ENCODE measurements at regions not wholly inside any gene's neighbourhood (a gene's known extent, or its start where the extent isn't known, plus 50 kb on each side); places are given as distances from the start of the nearest gene placed in this dataset.
A peak's percentile ranks its signal among the peaks of the same experiment; 100 is the strongest.

DNA sequence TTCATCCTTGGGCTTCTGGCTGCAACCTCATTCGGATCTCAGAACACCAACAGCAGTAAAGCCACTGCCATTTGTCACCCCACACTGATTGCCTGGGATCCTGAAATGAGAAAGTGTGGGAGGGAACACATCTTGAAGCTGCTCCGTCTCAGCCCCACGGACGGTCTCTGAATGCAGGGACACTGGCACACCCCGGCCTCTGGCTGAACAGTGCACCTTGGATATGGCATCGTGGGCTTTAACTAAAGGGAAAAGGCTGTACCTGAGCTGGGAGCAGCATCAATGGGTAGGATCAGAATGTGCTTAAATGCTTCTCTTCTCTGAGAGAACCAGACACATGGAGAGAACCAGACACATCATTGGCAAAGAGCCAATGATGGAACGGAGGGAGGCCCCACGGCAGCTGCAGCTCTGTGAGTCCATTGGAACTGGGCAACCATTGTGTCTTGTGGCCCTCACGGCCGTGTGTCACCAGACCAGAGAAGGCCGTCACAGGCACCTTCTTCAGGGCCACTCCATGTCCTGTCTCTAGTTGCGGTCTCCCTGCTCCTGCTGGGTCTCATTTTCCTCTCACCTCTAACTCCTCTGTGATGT is 193.4 kb upstream of the MYT1L start:
- no peaks in the 10 kb centered on the region for H3K36me3 ChIP-seq
- no peaks in the 10 kb centered on the region for H3K27me3 ChIP-seq
- no peak overlapping the region for H3K4me3 ChIP-seq
- H3K4me1 ChIP-seq = no peaks in the 10 kb centered on the region
- WGBS = 67% methylated on average over 12 of the region's 12 CpGs
- no peak overlapping the region for H3K27ac ChIP-seq
- TF ChIP-seq POLR2AphosphoS5 (IDR thresholded peaks at IDR 0.05) (no peak), POLR2A (IDR thresholded peaks at IDR 0.05) (no peak), EP300 (IDR thresholded peaks at IDR 0.05) (no peak)
- TF ChIP-seq, protein P1, sequence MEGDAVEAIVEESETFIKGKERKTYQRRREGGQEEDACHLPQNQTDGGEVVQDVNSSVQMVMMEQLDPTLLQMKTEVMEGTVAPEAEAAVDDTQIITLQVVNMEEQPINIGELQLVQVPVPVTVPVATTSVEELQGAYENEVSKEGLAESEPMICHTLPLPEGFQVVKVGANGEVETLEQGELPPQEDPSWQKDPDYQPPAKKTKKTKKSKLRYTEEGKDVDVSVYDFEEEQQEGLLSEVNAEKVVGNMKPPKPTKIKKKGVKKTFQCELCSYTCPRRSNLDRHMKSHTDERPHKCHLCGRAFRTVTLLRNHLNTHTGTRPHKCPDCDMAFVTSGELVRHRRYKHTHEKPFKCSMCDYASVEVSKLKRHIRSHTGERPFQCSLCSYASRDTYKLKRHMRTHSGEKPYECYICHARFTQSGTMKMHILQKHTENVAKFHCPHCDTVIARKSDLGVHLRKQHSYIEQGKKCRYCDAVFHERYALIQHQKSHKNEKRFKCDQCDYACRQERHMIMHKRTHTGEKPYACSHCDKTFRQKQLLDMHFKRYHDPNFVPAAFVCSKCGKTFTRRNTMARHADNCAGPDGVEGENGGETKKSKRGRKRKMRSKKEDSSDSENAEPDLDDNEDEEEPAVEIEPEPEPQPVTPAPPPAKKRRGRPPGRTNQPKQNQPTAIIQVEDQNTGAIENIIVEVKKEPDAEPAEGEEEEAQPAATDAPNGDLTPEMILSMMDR (IDR thresholded peaks at IDR 0.05) = no peak
- no peak for DNase-seq (ENCODE audit: low spot score in 2 of 2)
- no peaks in the 10 kb centered on the region for H3K9me3 ChIP-seq

- TF ChIP-seq EP300 (IDR thresholded peaks at IDR 0.05) (no peak), POLR2A (IDR thresholded peaks at IDR 0.05) (no peak), POLR2AphosphoS5 (IDR thresholded peaks at IDR 0.05) (no peak)
- TF ChIP-seq, protein P1 (IDR thresholded peaks at IDR 0.05) = no peak
- Histone ChIP-seq H3K36me3 (no peaks in the 10 kb centered on the region), H3K4me1 (no peaks in the 10 kb centered on the region), H3K27me3 (no peaks in the 10 kb centered on the region), H3K27ac (no peak overlapping the region), H3K9me3 (no peaks in the 10 kb centered on the region), H3K4me3 (no peak overlapping the region)
- WGBS = 47% methylated on average over 7 of the region's 7 CpGs
- DNase-seq (ENCODE audit: low spot score in 2 of 2) = no peak
These were observed 192.6 kb upstream of the MYT1L start for GRCh38 chr2:2523461-2524347.

DNA sequence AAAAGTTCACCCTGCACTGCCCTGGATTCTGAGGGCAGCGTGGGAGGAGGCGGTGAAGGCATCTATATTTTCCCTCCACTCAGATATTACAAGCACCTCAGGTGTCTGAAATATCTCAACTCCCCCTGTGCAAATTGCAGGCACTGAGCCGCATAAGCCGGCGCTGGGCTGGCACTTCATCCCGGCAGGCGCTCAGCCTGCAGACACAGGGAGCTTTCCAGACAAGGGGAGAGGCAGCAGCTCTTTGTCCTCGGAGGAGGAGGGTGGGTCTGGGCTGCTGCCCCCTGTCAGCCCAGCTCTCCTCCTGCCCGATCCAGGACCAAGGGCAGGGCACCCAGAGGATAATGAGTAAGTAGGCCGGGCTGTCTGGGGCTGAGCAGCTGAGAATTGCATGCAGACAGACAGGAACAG is 189.3 kb upstream of the MYT1L start:
- TF ChIP-seq POLR2AphosphoS5 (IDR thresholded peaks at IDR 0.05) (no peak), POLR2A (IDR thresholded peaks at IDR 0.05) (no peak), EP300 (IDR thresholded peaks at IDR 0.05) (no peak)
- TF ChIP-seq, protein P1 (IDR thresholded peaks at IDR 0.05) = no peak
- no peaks in the 10 kb centered on the region for H3K36me3 ChIP-seq
- H3K9me3 ChIP-seq = no peaks in the 10 kb centered on the region
- no peaks in the 10 kb centered on the region for H3K27me3 ChIP-seq
- H3K27ac ChIP-seq = no peak overlapping the region
- no peak overlapping the region for H3K4me3 ChIP-seq
- peak in 1 of 2 donors; percentile 63 for DNase-seq (ENCODE audit: low spot score in 2 of 2)
- H3K4me1 ChIP-seq = no peaks in the 10 kb centered on the region
- 61% methylated on average over 10 of the region's 10 CpGs for WGBS

DNA sequence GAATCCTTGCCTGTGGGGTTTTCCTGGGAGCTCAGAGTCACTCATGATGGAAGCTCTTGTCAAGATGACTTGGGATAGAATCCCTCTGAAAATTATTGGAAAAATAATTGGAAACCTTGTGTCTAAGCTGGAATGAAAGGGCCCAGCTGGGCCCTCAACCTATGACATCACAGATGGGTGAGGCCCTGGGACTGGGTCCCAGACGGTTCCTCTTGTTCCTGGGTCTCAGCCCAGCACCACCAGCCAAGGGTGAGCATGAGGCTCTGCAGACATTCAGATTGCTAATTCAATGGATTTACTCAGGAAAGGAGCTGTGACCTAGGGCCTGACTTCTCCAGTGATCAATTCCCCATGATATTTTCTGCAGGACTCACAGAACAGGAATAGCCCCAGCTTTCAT is 188.3 kb upstream of the MYT1L start:
- no peaks in the 10 kb centered on the region for H3K9me3 ChIP-seq
- no peaks in the 10 kb centered on the region for H3K27me3 ChIP-seq
- TF ChIP-seq POLR2A (IDR thresholded peaks at IDR 0.05) (no peak), EP300 (IDR thresholded peaks at IDR 0.05) (no peak), POLR2AphosphoS5 (IDR thresholded peaks at IDR 0.05) (no peak)
- TF ChIP-seq, protein P1 (IDR thresholded peaks at IDR 0.05) = no peak
- peak in 1 of 2 donors; percentile 52 for DNase-seq (ENCODE audit: low spot score in 2 of 2)
- H3K27ac ChIP-seq = no peak overlapping the region
- no peaks in the 10 kb centered on the region for H3K36me3 ChIP-seq
- H3K4me1 ChIP-seq = no peaks in the 10 kb centered on the region
- H3K4me3 ChIP-seq = no peak overlapping the region
- 44% methylated on average over 1 of the region's 1 CpG for WGBS

GRCh38 chr2:2517399-2517798 is 186.3 kb upstream of the MYT1L start:
- peak in 1 of 2 donors; percentile 55 for DNase-seq (ENCODE audit: low spot score in 2 of 2)
- no peak overlapping the region for H3K4me3 ChIP-seq
- WGBS = 63% methylated on average over 1 of the region's 2 CpGs
- H3K27ac ChIP-seq = no peak overlapping the region
- no peaks in the 10 kb centered on the region for H3K9me3 ChIP-seq
- no peaks in the 10 kb centered on the region for H3K36me3 ChIP-seq
- no peaks in the 10 kb centered on the region for H3K4me1 ChIP-seq
- TF ChIP-seq EP300 (IDR thresholded peaks at IDR 0.05) (no peak), POLR2AphosphoS5 (IDR thresholded peaks at IDR 0.05) (no peak), POLR2A (IDR thresholded peaks at IDR 0.05) (no peak)
- TF ChIP-seq, protein P1 (IDR thresholded peaks at IDR 0.05) = no peak
- H3K27me3 ChIP-seq = no peaks in the 10 kb centered on the region

All from suprapubic skin (tissue), 4 donors.